Naive thymus-derived CD4-positive, alpha-beta T cell (primary cell): ENCODE measurements at regions not wholly inside any gene's neighbourhood (a gene's known extent, or its start where the extent isn't known, plus 50 kb on each side); places are given as distances from the start of the nearest gene placed in this dataset.

Experiments
- ATAC-seq: fragments of 150-1000 bp; cut with Tn5 transposase; 2 replicates; pipeline ENCODE4 v1.10.0; 2021; ENCODE audit warnings: mild to moderate bottlenecking, moderate library complexity
- CTCF ChIA-PET: fragments of 350-600 bp; sonication (Branson Sonifier 250); formaldehyde crosslinking; loops from one replicate; lab custom pipeline; 2021; ENCODE audit warnings: antibody characterized with exemption; lab: Charles Lee
- POLR2A ChIA-PET: fragments of 350-600 bp; sonication (Branson Sonifier 250); formaldehyde crosslinking; loops from one replicate; lab custom pipeline; 2021; ENCODE audit warnings: antibody characterized with exemption, inconsistent platforms; lab: Charles Lee
- DNase-seq, 9 donors: peaks; one replicate each; pipeline versions ENCODE4 v3.0.0 to v3.0.0-alpha.2; 2020 to 2022; ENCODE audit warnings: mixed read lengths in 1 of 9
- H3K27ac ChIP-seq: one replicate; pipeline ENCODE4 v1.7.0; 2013; ENCODE audit warnings: mild to moderate bottlenecking, low read depth, low read length, moderate library complexity
- H3K27me3 ChIP-seq, 2 donors: one replicate each; pipeline ENCODE4 v1.7.0; 2013; ENCODE audit warnings: low read length in 2 of 2, mild to moderate bottlenecking in 2 of 2, moderate library complexity in 2 of 2; ENCODE audit not compliant: control insufficient read depth in 2 of 2, insufficient read depth in 2 of 2
- H3K36me3 ChIP-seq, 3 experiments: 1 replicate in 2 of 3; 2 replicates in 1 of 3; pipeline ENCODE4 v1.7.0; 2013; ENCODE audit warnings: low read length in 3 of 3, mild to moderate bottlenecking in 3 of 3, moderate library complexity in 1 of 3; ENCODE audit not compliant: insufficient read depth in 3 of 3, control insufficient read depth in 2 of 3
- H3K4me1 ChIP-seq, 2 donors: one replicate each; pipeline ENCODE4 v1.7.0; 2013; ENCODE audit warnings: low read length in 2 of 2, mild to moderate bottlenecking in 2 of 2, moderate library complexity in 1 of 2; ENCODE audit not compliant: control insufficient read depth in 2 of 2, insufficient read depth in 2 of 2
- H3K4me3 ChIP-seq: 2 replicates; pipeline ENCODE4 v1.7.0; 2013; ENCODE audit warnings: mild to moderate bottlenecking, low read length
- H3K9me3 ChIP-seq, 3 experiments: 1 replicate in 2 of 3; 2 replicates in 1 of 3; pipeline ENCODE4 v1.7.0; 2013; ENCODE audit warnings: low read length in 3 of 3; ENCODE audit not compliant: control insufficient read depth in 2 of 3
- H3K27ac Mint-ChIP-seq, 9 donors: one replicate each; pipeline ENCODE4 v1.8.0; 2020 to 2022; ENCODE audit warnings: mixed read lengths in 9 of 9, mild to moderate bottlenecking in 8 of 9, moderate library complexity in 5 of 9, inconsistent platforms in 2 of 9
- H3K27me3 Mint-ChIP-seq, 5 donors: one replicate each; pipeline ENCODE4 v1.8.0; 2021 to 2022; ENCODE audit warnings: mixed read lengths in 5 of 5, mild to moderate bottlenecking in 1 of 5
- H3K36me3 Mint-ChIP-seq, 5 donors: one replicate each; pipeline ENCODE4 v1.8.0; 2020 to 2022; ENCODE audit warnings: mixed read lengths in 5 of 5, mild to moderate bottlenecking in 3 of 5, inconsistent platforms in 1 of 5
- H3K4me1 Mint-ChIP-seq, 7 donors: one replicate each; pipeline ENCODE4 v1.8.0; 2020 to 2022; ENCODE audit warnings: mixed read lengths in 7 of 7, mild to moderate bottlenecking in 3 of 7, inconsistent platforms in 1 of 7
- H3K4me3 Mint-ChIP-seq, 10 donors: one replicate each; pipeline ENCODE4 v1.8.0; 2020 to 2022; ENCODE audit warnings: mild to moderate bottlenecking in 10 of 10, mixed read lengths in 10 of 10, moderate library complexity in 6 of 10, inconsistent platforms in 2 of 10
- H3K9me3 Mint-ChIP-seq, 11 donors: one replicate each; pipeline ENCODE4 v1.8.0; 2020 to 2022; ENCODE audit warnings: mixed read lengths in 11 of 11, mild to moderate bottlenecking in 4 of 11, inconsistent platforms in 1 of 11, moderate library complexity in 1 of 11
- intact Hi-C, 2 donors: fragments of 100-400 bp; cut with micrococcal nuclease; formaldehyde crosslinking; loops; one replicate each; pipeline ENCODE4 v1.15.1; 2023

GRCh38 chr21:39060485-39061083 is 122.7 kb downstream of the PSMG1 start:
- CTCF ChIA-PET: no interaction called here
- DNase-seq: no peak
- intact Hi-C loops: no loop called here

GRCh38 chr21:39057121-39057520 is 126.1 kb downstream of the PSMG1 start:
- Mint-ChIP-seq H3K4me1 (no peaks in the 10 kb centered on the region), H3K9me3 (no peaks in the 10 kb centered on the region)
- CTCF ChIA-PET: no interaction called here

More at GRCh38 chr21:39060485-39061083, 122.7 kb downstream of the PSMG1 start:
- H3K4me3 Mint-ChIP-seq: no peak overlapping the region
- no peaks in the 10 kb centered on the region for H3K9me3 ChIP-seq
- H3K27ac ChIP-seq: no peak overlapping the region
- POLR2A ChIA-PET: no interaction called here
- ATAC-seq: no peak
- H3K27me3 Mint-ChIP-seq: peaks cover 0 to 16% (median 8%) of the 10 kb centered on the region in 5 donors
- H3K27me3 ChIP-seq: no peaks in the 10 kb centered on the region
- H3K4me1 ChIP-seq: no peaks in the 10 kb centered on the region
- H3K4me1 Mint-ChIP-seq: no peaks in the 10 kb centered on the region
- peaks cover 0 to 9% (median 0%) of the 10 kb centered on the region in 11 donors for H3K9me3 Mint-ChIP-seq
- peaks cover 0 to 1% (median 0%) of the 10 kb centered on the region in 5 donors for H3K36me3 Mint-ChIP-seq
- H3K36me3 ChIP-seq: no peaks in the 10 kb centered on the region
- H3K27ac Mint-ChIP-seq: no peak overlapping the region
- no peak overlapping the region for H3K4me3 ChIP-seq

GRCh38 chr21:39056636-39057035 is 126.6 kb downstream of the PSMG1 start:
- CTCF ChIA-PET: no interaction called here
- ATAC-seq: no peak

More at GRCh38 chr21:39057121-39057520, 126.1 kb downstream of the PSMG1 start:
- Mint-ChIP-seq H3K27me3 (peaks cover 0 to 28% (median 13%) of the 10 kb centered on the region in 5 donors), H3K36me3 (no peaks in the 10 kb centered on the region), H3K27ac (no peak overlapping the region), H3K4me3 (no peak overlapping the region)
- Histone ChIP-seq H3K27me3 (no peaks in the 10 kb centered on the region), H3K27ac (no peak overlapping the region), H3K9me3 (no peaks in the 10 kb centered on the region), H3K36me3 (no peaks in the 10 kb centered on the region), H3K4me3 (no peak overlapping the region), H3K4me1 (no peaks in the 10 kb centered on the region)
- POLR2A ChIA-PET: no interaction called here
- intact Hi-C loops: no loop called here
- ATAC-seq (no peak), DNase-seq (no peak)

GRCh38 chr21:39055167-39055767 is 128.0 kb downstream of the PSMG1 start:
- H3K4me3 ChIP-seq: no peak overlapping the region
- ChIA-PET POLR2A (no interaction called here), CTCF (no interaction called here)
- H3K27ac Mint-ChIP-seq: no peak overlapping the region
- H3K36me3 Mint-ChIP-seq: no peaks in the 10 kb centered on the region
- no peaks in the 10 kb centered on the region for H3K4me1 ChIP-seq
- intact Hi-C loops: no loop called here
- H3K9me3 Mint-ChIP-seq: no peaks in the 10 kb centered on the region
- DNase-seq: no peak
- no peak overlapping the region for H3K27ac ChIP-seq
- H3K27me3 Mint-ChIP-seq: peaks cover 0 to 19% (median 13%) of the 10 kb centered on the region in 5 donors
- no peaks in the 10 kb centered on the region for H3K9me3 ChIP-seq
- no peaks in the 10 kb centered on the region for H3K27me3 ChIP-seq
- no peak overlapping the region for H3K4me3 Mint-ChIP-seq
- no peaks in the 10 kb centered on the region for H3K36me3 ChIP-seq
- no peaks in the 10 kb centered on the region for H3K4me1 Mint-ChIP-seq
- ATAC-seq: no peak

More at GRCh38 chr21:39056636-39057035, 126.6 kb downstream of the PSMG1 start:
- Histone ChIP-seq H3K27ac (no peak overlapping the region), H3K4me1 (no peaks in the 10 kb centered on the region), H3K36me3 (no peaks in the 10 kb centered on the region), H3K4me3 (no peak overlapping the region), H3K27me3 (no peaks in the 10 kb centered on the region), H3K9me3 (no peaks in the 10 kb centered on the region)
- H3K4me1 Mint-ChIP-seq: no peaks in the 10 kb centered on the region
- no peak overlapping the region for H3K4me3 Mint-ChIP-seq
- intact Hi-C loops: no loop called here
- no peaks in the 10 kb centered on the region for H3K9me3 Mint-ChIP-seq
- no peak overlapping the region for H3K27ac Mint-ChIP-seq
- H3K36me3 Mint-ChIP-seq: no peaks in the 10 kb centered on the region
- no peak for DNase-seq
- POLR2A ChIA-PET: no interaction called here
- H3K27me3 Mint-ChIP-seq: peaks cover 0 to 23% (median 13%) of the 10 kb centered on the region in 5 donors

- Histone ChIP-seq H3K9me3 (no peaks in the 10 kb centered on the region), H3K4me1 (no peaks in the 10 kb centered on the region), H3K27me3 (no peaks in the 10 kb centered on the region), H3K36me3 (no peaks in the 10 kb centered on the region), H3K4me3 (no peak overlapping the region), H3K27ac (no peak overlapping the region)
- DNase-seq: no peak
- H3K36me3 Mint-ChIP-seq: no peaks in the 10 kb centered on the region
- no peak for ATAC-seq
- CTCF ChIA-PET: interaction anchor here (0.5 kb wide), 1 partner anchor 406 kb away, joined by 3 read pairs; no protein-coding TSS in a partner anchor
- H3K4me1 Mint-ChIP-seq: no peaks in the 10 kb centered on the region
- H3K27ac Mint-ChIP-seq: no peak overlapping the region
- POLR2A ChIA-PET: no interaction called here
- H3K9me3 Mint-ChIP-seq: peaks cover 0 to 1% (median 0%) of the 10 kb centered on the region in 11 donors
- intact Hi-C loops: no loop called here
- no peak overlapping the region for H3K4me3 Mint-ChIP-seq
- H3K27me3 Mint-ChIP-seq: peaks cover 0 to 19% (median 13%) of the 10 kb centered on the region in 5 donors
Measured at GRCh38 chr21:39054066-39054465, 129.2 kb downstream of the PSMG1 start.

GRCh38 chr21:39053126-39053525 is 130.1 kb downstream of the PSMG1 start:
- no peaks in the 10 kb centered on the region for H3K4me1 ChIP-seq
- intact Hi-C loops: no loop called here
- ATAC-seq: no peak
- Mint-ChIP-seq H3K4me3 (no peak overlapping the region), H3K36me3 (no peaks in the 10 kb centered on the region), H3K4me1 (no peaks in the 10 kb centered on the region), H3K9me3 (peaks cover 0 to 1% (median 0%) of the 10 kb centered on the region in 11 donors), H3K27me3 (peaks cover 0 to 19% (median 13%) of the 10 kb centered on the region in 5 donors), H3K27ac (no peak overlapping the region)
- DNase-seq: no peak
- H3K9me3 ChIP-seq: no peaks in the 10 kb centered on the region
- no peak overlapping the region for H3K27ac ChIP-seq
- H3K36me3 ChIP-seq: no peaks in the 10 kb centered on the region
- no peaks in the 10 kb centered on the region for H3K27me3 ChIP-seq
- POLR2A ChIA-PET: no interaction called here
- CTCF ChIA-PET: no interaction called here
- no peak overlapping the region for H3K4me3 ChIP-seq

- no peaks in the 10 kb centered on the region for H3K9me3 ChIP-seq
- no peaks in the 10 kb centered on the region for H3K36me3 ChIP-seq
- H3K27me3 Mint-ChIP-seq: peaks cover 0 to 18% (median 13%) of the 10 kb centered on the region in 5 donors
- CTCF ChIA-PET: no interaction called here
- intact Hi-C loops: no loop called here
- no peaks in the 10 kb centered on the region for H3K4me1 Mint-ChIP-seq
- H3K9me3 Mint-ChIP-seq: peaks cover 0 to 3% (median 0%) of the 10 kb centered on the region in 11 donors
- DNase-seq (no peak), ATAC-seq (no peak)
- no peaks in the 10 kb centered on the region for H3K36me3 Mint-ChIP-seq
- POLR2A ChIA-PET: no interaction called here
- H3K4me1 ChIP-seq: no peaks in the 10 kb centered on the region
- no peak overlapping the region for H3K4me3 Mint-ChIP-seq
- no peak overlapping the region for H3K27ac Mint-ChIP-seq
- H3K27ac ChIP-seq: no peak overlapping the region
- no peaks in the 10 kb centered on the region for H3K27me3 ChIP-seq
- no peak overlapping the region for H3K4me3 ChIP-seq
Measured at GRCh38 chr21:39052718-39053117, 130.5 kb downstream of the PSMG1 start.
